Mucosa of stomach (tissue), 1 donor: ENCODE measurements at regions not wholly inside any gene's neighbourhood (a gene's known extent, or its start where the extent isn't known, plus 50 kb on each side); places are given as distances from the start of the nearest gene placed in this dataset.

Source experiments
- H3K27me3 ChIP-seq: one replicate; pipeline ENCODE4 v1.7.0; 2013; ENCODE audit warnings: mild to moderate bottlenecking, low read length; ENCODE audit not compliant: control insufficient read depth, insufficient read depth
- H3K36me3 ChIP-seq: one replicate; pipeline ENCODE4 v1.7.0; 2013; ENCODE audit warnings: low read length; ENCODE audit not compliant: control insufficient read depth, insufficient read depth
- H3K4me1 ChIP-seq: one replicate; pipeline ENCODE4 v1.7.0; 2013; ENCODE audit warnings: mild to moderate bottlenecking, low read length; ENCODE audit not compliant: control insufficient read depth, insufficient read depth
- H3K4me3 ChIP-seq: one replicate; pipeline ENCODE4 v1.7.0; 2013; ENCODE audit warnings: low read length
- H3K9ac ChIP-seq: one replicate; pipeline ENCODE4 v1.7.0; 2013; ENCODE audit warnings: mild to moderate bottlenecking, low read length, moderate library complexity
- H3K9me3 ChIP-seq: one replicate; pipeline ENCODE4 v1.7.0; 2013; ENCODE audit warnings: mild to moderate bottlenecking, low read length, moderate library complexity; ENCODE audit not compliant: control insufficient read depth
- donor health status: Pancreatic carcinoma.

DNA sequence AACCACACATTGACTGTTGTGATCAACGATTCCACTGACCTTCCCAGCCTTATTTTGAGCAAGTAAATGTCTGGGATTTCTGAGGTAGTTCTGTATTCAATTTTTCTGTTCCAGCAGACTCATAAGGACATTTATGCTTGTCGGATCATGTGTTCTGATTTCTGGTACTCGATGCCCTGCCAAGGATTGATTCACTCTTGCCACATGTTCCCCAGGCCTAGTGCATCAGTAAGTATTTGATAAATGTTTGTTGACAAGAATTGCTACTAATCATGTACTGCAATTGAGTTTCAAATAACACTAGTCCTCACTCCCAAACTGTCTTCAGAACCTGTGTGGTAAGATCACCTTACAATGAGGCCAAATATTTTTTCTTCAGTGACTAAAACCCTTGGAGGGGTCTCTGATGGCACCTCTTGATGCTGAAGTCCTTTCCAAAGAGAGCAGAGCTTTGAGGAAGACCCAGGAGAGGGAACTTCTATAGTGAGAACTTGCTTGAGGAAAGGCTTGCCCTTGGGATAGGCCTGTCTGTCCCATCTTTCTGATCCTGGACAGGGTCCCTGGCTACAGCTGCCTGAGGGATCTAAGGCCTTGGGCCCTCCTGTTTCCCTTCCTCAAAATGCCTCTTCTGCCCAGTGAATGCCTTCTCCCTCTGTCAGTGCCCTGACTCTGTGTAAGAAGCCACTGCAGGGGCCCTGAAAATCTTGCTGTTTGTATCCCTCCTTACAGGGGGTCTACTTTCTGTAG, 115.8 kb upstream of the FAM78B start:
- Histone ChIP-seq H3K9ac (no peak overlapping the region), H3K9me3 (no peaks in the 10 kb centered on the region), H3K36me3 (no peaks in the 10 kb centered on the region), H3K4me3 (no peak overlapping the region), H3K4me1 (no peaks in the 10 kb centered on the region), H3K27me3 (no peaks in the 10 kb centered on the region)

DNA sequence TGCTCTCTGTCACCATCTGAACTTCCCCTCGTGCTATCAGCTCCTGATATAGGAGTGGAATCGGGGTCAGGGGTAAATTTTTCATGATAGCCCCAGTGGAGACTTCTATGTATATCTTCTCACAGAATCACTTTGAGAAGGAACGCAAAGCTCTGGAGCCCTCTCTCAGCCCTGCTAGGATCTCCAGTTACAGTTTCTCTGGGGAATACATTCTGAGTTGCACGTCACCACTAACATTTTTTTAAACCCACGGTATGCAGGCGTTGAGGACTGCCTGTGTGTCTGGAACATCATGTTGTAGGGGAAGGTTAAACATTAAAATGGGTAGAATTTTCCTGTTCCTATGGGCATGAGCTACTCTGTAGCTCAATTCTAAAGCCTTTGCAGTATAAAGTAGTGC, 116.4 kb upstream of the FAM78B start:
- no peak overlapping the region for H3K4me3 ChIP-seq
- H3K9me3 ChIP-seq, result no peaks in the 10 kb centered on the region
- no peaks in the 10 kb centered on the region for H3K27me3 ChIP-seq
- no peaks in the 10 kb centered on the region for H3K4me1 ChIP-seq
- H3K36me3 ChIP-seq, result no peaks in the 10 kb centered on the region
- no peak overlapping the region for H3K9ac ChIP-seq

DNA sequence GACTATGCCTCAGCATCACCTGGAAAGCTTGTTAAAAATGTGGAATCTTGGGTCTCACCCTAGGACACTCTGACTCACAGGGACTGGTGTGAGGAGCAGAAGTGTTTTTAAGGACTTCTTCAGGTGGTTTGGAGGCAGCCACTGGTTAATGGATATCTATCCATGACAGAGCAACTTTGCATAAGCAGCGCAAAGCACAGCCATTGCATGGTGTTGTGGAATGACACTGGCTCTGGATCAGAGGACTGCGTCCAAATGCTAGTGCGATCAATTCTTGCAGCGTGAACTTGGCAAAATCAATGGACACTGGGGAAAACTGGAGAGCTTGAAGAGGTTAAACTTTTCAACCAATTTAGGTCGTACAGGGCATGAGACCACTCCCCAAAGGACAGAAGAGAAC, 116.8 kb upstream of the FAM78B start:
- Histone ChIP-seq H3K4me3 (no peak overlapping the region), H3K36me3 (no peaks in the 10 kb centered on the region), H3K9ac (no peak overlapping the region), H3K9me3 (no peaks in the 10 kb centered on the region), H3K4me1 (no peaks in the 10 kb centered on the region), H3K27me3 (no peaks in the 10 kb centered on the region)

DNA sequence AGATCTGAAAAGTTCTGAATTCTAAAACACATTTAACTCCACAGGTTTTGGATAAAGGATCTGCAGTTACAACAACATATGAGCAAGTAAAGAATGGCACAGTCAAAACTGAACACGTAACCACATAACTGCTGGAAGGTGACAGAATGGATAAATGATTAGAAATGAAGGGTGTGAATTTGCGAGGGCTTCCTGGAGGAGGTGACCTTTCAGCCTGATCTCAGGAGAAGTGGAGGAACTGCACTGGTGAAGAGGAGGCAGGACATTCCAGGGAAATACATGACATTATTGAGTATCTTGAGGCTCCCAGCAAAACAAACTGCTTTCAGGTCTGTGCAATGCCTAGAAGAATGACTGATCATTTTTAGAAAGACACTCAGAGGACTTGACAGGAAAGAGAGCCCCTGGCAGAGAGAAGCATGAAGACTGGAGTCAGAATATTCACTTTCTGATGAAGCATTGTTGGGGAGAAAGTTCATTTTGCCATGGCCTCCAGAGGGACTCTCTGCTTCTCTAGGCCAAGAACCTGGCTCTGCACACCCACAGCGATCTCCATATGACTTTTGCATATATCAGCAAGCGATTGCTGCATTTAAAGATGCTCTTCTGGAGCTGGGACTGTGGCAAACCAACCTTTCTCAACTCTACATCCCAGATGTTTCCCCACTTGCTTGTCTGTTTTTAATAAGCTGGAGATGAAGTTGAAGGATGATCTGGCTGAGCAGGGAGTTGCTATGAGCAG, 122.7 kb upstream of the FAM78B start:
- Histone ChIP-seq H3K9me3 (no peaks in the 10 kb centered on the region), H3K36me3 (no peaks in the 10 kb centered on the region), H3K4me3 (no peak overlapping the region), H3K4me1 (no peaks in the 10 kb centered on the region), H3K27me3 (no peaks in the 10 kb centered on the region), H3K9ac (no peak overlapping the region)

DNA sequence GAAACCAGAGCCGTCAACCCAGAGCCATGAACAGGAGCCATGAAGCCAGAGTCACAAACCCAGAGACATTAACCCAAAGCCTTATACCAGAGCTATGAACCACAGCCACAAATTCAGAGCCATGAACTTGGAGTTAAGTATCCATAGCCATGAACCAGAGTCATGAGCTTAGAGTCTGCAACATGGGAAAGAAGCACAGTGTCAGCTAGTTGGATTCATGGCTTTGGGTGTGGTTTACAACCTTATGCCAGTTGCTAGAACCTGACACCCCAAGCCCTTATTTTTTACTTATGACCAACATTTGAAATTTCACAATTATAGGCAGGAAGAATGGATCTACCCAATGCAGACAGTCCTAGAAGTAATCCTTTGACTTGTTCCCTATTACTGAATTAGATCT, 128.9 kb upstream of the FAM78B start:
- H3K36me3 ChIP-seq, result no peaks in the 10 kb centered on the region
- H3K9ac ChIP-seq, result no peak overlapping the region
- H3K4me3 ChIP-seq, result no peak overlapping the region
- H3K9me3 ChIP-seq, result no peaks in the 10 kb centered on the region
- H3K4me1 ChIP-seq, result no peaks in the 10 kb centered on the region
- H3K27me3 ChIP-seq, result no peaks in the 10 kb centered on the region

DNA sequence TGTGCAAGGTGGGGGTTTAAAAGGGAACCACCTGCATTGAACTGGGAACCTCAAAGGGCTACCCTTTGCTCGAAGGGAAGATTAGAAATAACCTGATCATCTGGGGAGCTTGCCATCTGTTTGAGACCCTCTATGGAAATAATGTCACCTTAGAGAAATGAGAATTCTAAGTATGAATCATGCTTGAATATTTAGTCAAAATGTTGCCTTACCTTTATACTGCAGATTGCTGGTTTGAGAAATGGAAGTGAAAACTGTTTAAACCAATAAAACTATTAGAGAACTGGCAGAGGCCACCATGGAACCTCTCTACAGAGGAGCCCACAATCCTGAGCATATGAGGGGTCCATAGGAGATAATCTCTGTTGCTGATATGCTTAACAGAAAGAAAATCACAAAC, 131.2 kb upstream of the FAM78B start:
- no peaks in the 10 kb centered on the region for H3K9me3 ChIP-seq
- H3K36me3 ChIP-seq, result no peaks in the 10 kb centered on the region
- no peak overlapping the region for H3K9ac ChIP-seq
- H3K4me1 ChIP-seq, result no peaks in the 10 kb centered on the region
- no peaks in the 10 kb centered on the region for H3K27me3 ChIP-seq
- H3K4me3 ChIP-seq, result no peak overlapping the region

DNA sequence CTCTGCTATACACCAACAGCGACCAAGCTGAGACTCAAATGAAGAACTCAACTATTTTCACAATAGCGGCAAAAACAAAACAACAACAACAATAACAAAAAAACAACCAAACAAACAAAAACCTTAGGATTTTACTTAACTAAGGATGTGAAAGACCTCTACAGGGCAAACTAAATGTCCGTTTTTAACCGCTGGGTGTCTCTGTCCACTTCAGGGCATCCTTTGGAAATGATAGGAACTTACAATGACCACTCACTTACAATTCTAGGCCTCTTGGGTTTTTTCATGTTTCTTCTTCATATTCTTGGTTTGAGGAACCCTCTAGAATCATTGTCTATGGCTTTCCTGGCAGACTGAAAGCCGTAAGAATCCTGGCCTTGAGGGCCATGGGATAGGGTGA, 134.0 kb upstream of the FAM78B start:
- Histone ChIP-seq H3K9ac (no peak overlapping the region), H3K36me3 (no peaks in the 10 kb centered on the region), H3K9me3 (no peaks in the 10 kb centered on the region), H3K4me3 (no peak overlapping the region), H3K4me1 (no peaks in the 10 kb centered on the region), H3K27me3 (no peaks in the 10 kb centered on the region)

DNA sequence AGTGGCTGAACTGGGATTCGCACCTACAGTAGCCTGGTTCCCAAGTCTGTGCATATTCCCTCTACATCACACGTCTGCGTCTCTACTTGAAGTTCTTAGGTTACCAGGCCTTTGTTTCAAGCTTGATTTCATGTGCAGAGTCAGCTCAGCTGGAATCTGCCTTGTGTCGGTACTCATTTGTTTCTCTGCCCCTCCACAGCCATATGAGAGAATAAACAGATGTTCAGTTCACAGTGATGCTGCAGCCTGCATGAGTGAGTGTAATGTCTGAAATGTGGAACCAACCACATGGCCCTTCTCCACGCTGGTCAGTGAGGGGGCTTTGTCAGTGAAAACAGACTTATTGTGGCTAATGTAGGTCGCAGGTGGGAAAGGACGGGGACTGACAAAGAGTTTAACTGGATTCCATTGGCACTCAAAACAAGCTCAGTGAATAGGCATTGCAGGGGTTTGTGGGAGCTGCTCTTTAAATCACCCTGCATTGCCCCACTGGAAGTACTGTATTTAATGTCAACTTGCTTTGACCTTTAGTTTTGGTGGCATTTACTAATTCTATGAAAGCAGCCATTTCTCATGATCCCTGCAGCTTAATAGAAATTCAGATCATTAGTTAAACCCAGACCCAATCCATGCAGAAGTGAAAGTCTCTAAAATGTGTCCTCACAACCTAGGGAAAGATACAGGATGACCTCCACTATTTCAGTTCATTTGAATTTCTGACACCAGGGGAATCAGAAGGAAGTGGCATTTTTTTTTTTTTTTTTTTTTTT, 136.4 kb upstream of the FAM78B start:
- Histone ChIP-seq H3K27me3 (no peaks in the 10 kb centered on the region), H3K4me1 (no peaks in the 10 kb centered on the region), H3K9ac (no peak overlapping the region), H3K4me3 (no peak overlapping the region), H3K9me3 (no peaks in the 10 kb centered on the region), H3K36me3 (no peaks in the 10 kb centered on the region)

DNA sequence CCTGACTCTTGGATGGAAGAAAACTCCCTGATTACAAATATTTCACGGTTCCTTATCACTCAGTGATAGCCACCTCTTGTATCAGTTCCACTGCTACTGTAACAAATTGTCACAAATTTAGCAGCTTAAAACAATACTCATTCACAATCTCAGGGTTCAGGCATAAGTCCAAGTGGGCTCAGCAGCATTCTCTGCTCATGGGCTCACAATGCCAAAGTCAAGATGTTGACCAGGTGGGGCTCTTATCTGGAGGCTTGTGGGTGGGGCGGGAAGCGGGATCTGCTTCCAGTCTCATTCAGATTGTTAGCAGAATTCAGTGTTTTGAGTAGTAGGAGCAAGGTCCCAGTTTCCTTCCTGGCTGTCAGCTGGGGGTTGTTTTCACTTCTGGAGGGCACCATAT, 137.3 kb upstream of the FAM78B start:
- Histone ChIP-seq H3K4me1 (no peaks in the 10 kb centered on the region), H3K4me3 (no peak overlapping the region), H3K9ac (no peak overlapping the region), H3K9me3 (no peaks in the 10 kb centered on the region), H3K27me3 (no peaks in the 10 kb centered on the region), H3K36me3 (no peaks in the 10 kb centered on the region)

DNA sequence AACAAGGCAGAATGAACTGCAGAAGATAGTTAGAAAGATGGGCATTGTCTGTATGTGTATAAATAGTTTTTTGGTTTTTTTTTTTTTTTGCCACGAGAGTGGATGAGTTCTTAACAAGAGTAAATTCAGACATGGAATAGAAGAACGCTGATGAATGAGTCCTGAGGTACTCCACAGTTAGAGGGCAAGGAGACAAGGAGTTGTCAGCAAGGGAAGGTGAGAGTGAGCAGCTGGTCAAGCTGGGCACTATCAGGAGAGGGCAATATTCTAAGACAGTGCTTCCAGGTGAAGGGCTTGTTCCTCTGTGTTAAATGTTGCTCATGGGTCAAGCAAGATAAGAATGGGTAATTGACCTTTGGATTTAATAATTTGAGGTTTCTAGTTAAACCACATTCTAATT, 138.6 kb upstream of the FAM78B start:
- Histone ChIP-seq H3K36me3 (no peaks in the 10 kb centered on the region), H3K9ac (no peak overlapping the region), H3K27me3 (no peaks in the 10 kb centered on the region), H3K4me3 (no peak overlapping the region), H3K9me3 (no peaks in the 10 kb centered on the region), H3K4me1 (no peaks in the 10 kb centered on the region)

DNA sequence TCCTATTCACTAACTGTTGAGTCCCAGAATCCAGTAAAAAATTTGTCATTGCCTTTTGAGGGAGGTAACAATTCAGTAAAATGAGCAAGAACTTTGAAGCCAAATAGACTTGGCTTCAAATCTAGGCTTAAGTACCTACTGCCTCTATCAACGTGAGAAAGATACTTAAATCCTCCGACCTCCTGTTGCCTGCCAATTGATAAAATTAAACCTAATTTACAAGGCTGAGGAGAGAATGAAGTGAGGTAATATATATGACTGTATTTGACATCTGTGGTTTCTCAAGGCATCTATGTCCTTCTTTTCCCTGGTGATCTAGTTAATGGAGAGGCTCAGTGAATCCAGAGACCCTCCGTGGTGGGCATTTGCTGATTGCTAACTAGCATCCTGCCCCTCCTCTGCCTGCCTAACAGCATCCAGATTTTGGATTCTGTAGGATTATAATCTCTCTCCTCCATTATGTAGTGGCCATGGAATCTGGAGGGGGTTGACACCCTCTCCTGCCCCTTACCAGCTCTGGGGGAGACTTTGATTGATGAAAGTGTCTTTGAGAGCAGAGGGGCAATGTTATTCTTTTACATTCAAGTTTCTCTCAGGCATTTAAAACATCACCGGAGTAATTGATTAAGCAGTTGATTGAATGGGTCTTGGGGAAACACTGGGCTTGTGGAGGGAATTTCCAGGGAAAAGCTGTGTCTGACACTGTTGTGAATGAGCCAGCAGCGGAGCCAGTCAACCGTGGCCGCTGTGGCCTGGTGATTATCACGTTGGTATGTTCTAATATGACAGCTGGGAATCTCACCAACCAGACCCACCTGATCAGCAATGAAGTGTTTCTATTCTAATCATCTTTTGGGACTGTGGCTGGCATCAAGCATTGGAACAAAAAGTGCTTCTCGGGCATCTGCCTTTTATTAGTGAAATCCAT, 140.7 kb upstream of the FAM78B start:
- H3K9me3 ChIP-seq, result no peaks in the 10 kb centered on the region
- H3K27me3 ChIP-seq, result no peaks in the 10 kb centered on the region
- H3K4me1 ChIP-seq, result no peaks in the 10 kb centered on the region
- no peak overlapping the region for H3K4me3 ChIP-seq
- no peaks in the 10 kb centered on the region for H3K36me3 ChIP-seq
- H3K9ac ChIP-seq, result no peak overlapping the region
